ENCODE measurements at regions not wholly inside any gene's neighbourhood (a gene's known extent, or its start where the extent isn't known, plus 50 kb on each side); places are given as distances from the start of the nearest gene placed in this dataset.
A peak's percentile ranks its signal among the peaks of the same experiment; 100 is the strongest.
"Not testable (repeated sequence)": the region's sequence is repeated elsewhere in the genome, so short reads cannot be mapped to it uniquely, and the experiment has no call there.

- Histone ChIP-seq H3K79me2 (ENCODE audit: insufficient read depth, low read length) (no peaks in the 10 kb centered on the region), H4K20me1 (ENCODE audit: insufficient read depth, low read length) (no peaks in the 10 kb centered on the region), H3K27me3 (ENCODE audit: insufficient read depth, low read length) (no peaks in the 10 kb centered on the region), H3K4me1 (ENCODE audit: insufficient read depth, low read length) (peaks cover 48% of the 10 kb centered on the region), H3K9me3 (ENCODE audit: low read depth, low read length) (no peaks in the 10 kb centered on the region), H3K4me2 (ENCODE audit: insufficient read depth, low read length) (no peak overlapping the region), H3K36me3 (ENCODE audit: insufficient read depth, low read length) (no peaks in the 10 kb centered on the region), H2AFZ (ENCODE audit: low read length) (no peak overlapping the region), H3K4me3 (ENCODE audit: insufficient read depth, low read length) (no peak overlapping the region), H3K27ac (ENCODE audit: low read depth, low read length) (peak overlapping the region; percentile 13)
- DNase-seq (ENCODE audit: insufficient read length, low spot score, missing footprints), result no peak
- TF ChIP-seq CTCF (IDR thresholded peaks at IDR 0.05; ENCODE audit: extremely low read depth, low read depth, low read length), result no peak
These were observed 63.9 kb downstream of the RPL22L1 start for GRCh38 chr3:170806141-170806540.

- H3K4me1 ChIP-seq (ENCODE audit: insufficient read depth, low read length), result peaks cover 48% of the 10 kb centered on the region
- not testable (repeated sequence) for DNase-seq (ENCODE audit: insufficient read length, low spot score, missing footprints)
These were observed 64.7 kb downstream of the RPL22L1 start for GRCh38 chr3:170805296-170805695.

DNA sequence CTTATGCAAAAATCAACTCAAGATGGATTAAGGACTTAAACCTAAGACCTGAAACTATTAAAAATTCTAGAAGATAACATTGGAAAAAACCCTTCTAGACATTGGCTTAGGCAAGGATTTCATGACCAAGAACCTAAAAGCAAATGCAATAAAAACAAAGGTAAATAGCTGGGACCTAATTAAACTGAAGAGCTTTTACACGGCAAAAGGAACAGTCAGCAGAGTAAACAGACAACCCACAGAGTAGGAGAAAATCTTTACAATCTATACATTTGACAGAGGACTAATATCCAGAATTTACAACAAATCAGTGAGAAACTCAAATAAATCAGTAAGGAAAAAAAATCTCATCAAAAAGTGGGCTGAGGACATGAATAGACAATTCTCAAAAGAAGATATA, 65.4 kb downstream of the RPL22L1 start:
- not testable (repeated sequence) for H2AFZ ChIP-seq (ENCODE audit: low read length); DNase-seq (ENCODE audit: insufficient read length, low spot score, missing footprints); H3K36me3 ChIP-seq (ENCODE audit: insufficient read depth, low read length); H3K27me3 ChIP-seq (ENCODE audit: insufficient read depth, low read length); H3K79me2 ChIP-seq (ENCODE audit: insufficient read depth, low read length); H3K4me3 ChIP-seq (ENCODE audit: insufficient read depth, low read length); H4K20me1 ChIP-seq (ENCODE audit: insufficient read depth, low read length); H3K4me2 ChIP-seq (ENCODE audit: insufficient read depth, low read length); H3K27ac ChIP-seq (ENCODE audit: low read depth, low read length); H3K9me3 ChIP-seq (ENCODE audit: low read depth, low read length)
- H3K4me1 ChIP-seq (ENCODE audit: insufficient read depth, low read length), result peaks cover 42% of the 10 kb centered on the region

More at GRCh38 chr3:170805296-170805695, 64.7 kb downstream of the RPL22L1 start:
- H3K79me2 ChIP-seq (ENCODE audit: insufficient read depth, low read length); H3K9me3 ChIP-seq (ENCODE audit: low read depth, low read length); H3K4me3 ChIP-seq (ENCODE audit: insufficient read depth, low read length); H2AFZ ChIP-seq (ENCODE audit: low read length); H4K20me1 ChIP-seq (ENCODE audit: insufficient read depth, low read length); H3K27ac ChIP-seq (ENCODE audit: low read depth, low read length); H3K36me3 ChIP-seq (ENCODE audit: insufficient read depth, low read length); H3K27me3 ChIP-seq (ENCODE audit: insufficient read depth, low read length); H3K4me2 ChIP-seq (ENCODE audit: insufficient read depth, low read length): not testable (repeated sequence)

DNA sequence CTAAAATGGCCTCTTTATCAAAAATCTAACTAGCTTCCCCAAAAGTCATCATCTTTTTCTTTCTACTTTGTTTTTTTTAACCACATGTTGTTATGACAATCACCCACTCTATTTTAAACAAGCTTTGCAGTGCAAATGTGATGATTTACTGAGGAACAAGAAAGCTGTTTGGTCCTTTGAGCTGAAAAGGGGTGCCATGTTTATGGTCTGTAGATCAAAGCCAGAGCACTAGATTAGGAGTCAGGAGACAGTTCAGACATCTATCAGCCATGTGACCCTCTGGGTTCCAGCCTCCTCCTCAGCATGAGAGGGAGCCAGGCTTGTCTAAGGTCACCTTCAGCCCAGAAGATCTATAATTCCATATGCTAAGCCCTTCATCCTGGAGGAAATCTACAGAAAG, 65.9 kb downstream of the RPL22L1 start:
- no peak overlapping the region for H3K4me3 ChIP-seq (ENCODE audit: insufficient read depth, low read length)
- no peak overlapping the region for H2AFZ ChIP-seq (ENCODE audit: low read length)
- H3K27ac ChIP-seq (ENCODE audit: low read depth, low read length), result peak overlapping the region; percentile 11
- H3K4me2 ChIP-seq (ENCODE audit: insufficient read depth, low read length), result no peak overlapping the region
- H3K4me1 ChIP-seq (ENCODE audit: insufficient read depth, low read length), result peaks cover 37% of the 10 kb centered on the region
- DNase-seq (ENCODE audit: insufficient read length, low spot score, missing footprints), result no peak
- no peaks in the 10 kb centered on the region for H3K27me3 ChIP-seq (ENCODE audit: insufficient read depth, low read length)
- TF ChIP-seq CTCF (IDR thresholded peaks at IDR 0.05; ENCODE audit: extremely low read depth, low read depth, low read length), result no peak
- no peaks in the 10 kb centered on the region for H4K20me1 ChIP-seq (ENCODE audit: insufficient read depth, low read length)
- H3K36me3 ChIP-seq (ENCODE audit: insufficient read depth, low read length), result no peaks in the 10 kb centered on the region
- no peaks in the 10 kb centered on the region for H3K79me2 ChIP-seq (ENCODE audit: insufficient read depth, low read length)
- H3K9me3 ChIP-seq (ENCODE audit: low read depth, low read length), result no peaks in the 10 kb centered on the region

GRCh38 chr3:170802164-170803151, 67.5 kb downstream of the RPL22L1 start:
- Histone ChIP-seq H3K4me3 (ENCODE audit: insufficient read depth, low read length) (no peak overlapping the region), H4K20me1 (ENCODE audit: insufficient read depth, low read length) (no peaks in the 10 kb centered on the region), H3K27me3 (ENCODE audit: insufficient read depth, low read length) (no peaks in the 10 kb centered on the region), H3K9me3 (ENCODE audit: low read depth, low read length) (no peaks in the 10 kb centered on the region), H2AFZ (ENCODE audit: low read length) (no peak overlapping the region), H3K4me1 (ENCODE audit: insufficient read depth, low read length) (peaks cover 34% of the 10 kb centered on the region), H3K79me2 (ENCODE audit: insufficient read depth, low read length) (no peaks in the 10 kb centered on the region), H3K27ac (ENCODE audit: low read depth, low read length) (peak overlapping the region; percentile 89), H3K4me2 (ENCODE audit: insufficient read depth, low read length) (peak overlapping the region; percentile 25), H3K36me3 (ENCODE audit: insufficient read depth, low read length) (no peaks in the 10 kb centered on the region)
- DNase-seq (ENCODE audit: insufficient read length, low spot score, missing footprints), result peak; percentile 81
- no peak for TF ChIP-seq CTCF (IDR thresholded peaks at IDR 0.05; ENCODE audit: extremely low read depth, low read depth, low read length)

Data from osteoblast (primary cell).